ENCODE measurements at regions not wholly inside any gene's neighbourhood (a gene's known extent, or its start where the extent isn't known, plus 50 kb on each side); places are given as distances from the start of the nearest gene placed in this dataset.

DNA sequence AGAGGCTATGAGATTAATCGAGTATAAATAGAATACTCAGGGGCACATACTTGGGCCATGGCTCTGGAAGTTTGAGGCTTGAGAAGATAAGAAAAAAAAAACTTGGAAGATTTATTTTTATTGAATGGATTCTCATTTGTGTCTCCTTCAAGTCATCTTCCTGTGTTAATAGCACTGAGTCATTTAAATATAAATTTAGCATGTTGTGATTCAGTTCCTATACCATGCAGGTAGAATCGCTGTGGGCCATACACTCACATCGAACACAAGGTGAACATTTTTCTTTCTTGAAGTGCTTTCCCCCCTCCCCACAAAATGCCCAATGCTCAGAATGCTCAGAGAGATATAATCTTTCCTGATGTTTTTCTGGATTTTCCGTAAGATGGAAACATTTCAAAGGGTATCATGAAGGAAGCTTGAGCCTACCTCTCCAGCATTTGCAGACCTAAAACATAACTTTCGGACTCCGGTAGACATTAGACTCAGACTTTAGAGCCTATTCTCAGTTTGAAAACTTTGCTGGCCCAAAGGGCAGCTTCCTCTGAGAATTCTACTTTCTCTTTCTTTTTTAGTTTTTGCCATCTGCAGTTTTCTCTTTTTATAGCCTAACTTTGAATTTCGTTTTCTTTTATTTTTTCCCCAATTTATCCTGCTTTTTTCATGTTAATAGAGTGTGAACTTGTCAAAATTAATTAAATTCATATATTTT lies 737.6 kb upstream of the NUDT12 start:
- DNase-seq: no peak
- 87 to 90% methylated on average over 7 of the region's 7 CpGs for WGBS, 2 donors
- no peaks in the 10 kb centered on the region for H3K4me1 ChIP-seq (ENCODE audit: control insufficient read depth in 5 of 5, insufficient read depth in 5 of 5, low read length in 5 of 5)
- no peak overlapping the region for H3K4me3 ChIP-seq
- TF ChIP-seq, protein P1, sequence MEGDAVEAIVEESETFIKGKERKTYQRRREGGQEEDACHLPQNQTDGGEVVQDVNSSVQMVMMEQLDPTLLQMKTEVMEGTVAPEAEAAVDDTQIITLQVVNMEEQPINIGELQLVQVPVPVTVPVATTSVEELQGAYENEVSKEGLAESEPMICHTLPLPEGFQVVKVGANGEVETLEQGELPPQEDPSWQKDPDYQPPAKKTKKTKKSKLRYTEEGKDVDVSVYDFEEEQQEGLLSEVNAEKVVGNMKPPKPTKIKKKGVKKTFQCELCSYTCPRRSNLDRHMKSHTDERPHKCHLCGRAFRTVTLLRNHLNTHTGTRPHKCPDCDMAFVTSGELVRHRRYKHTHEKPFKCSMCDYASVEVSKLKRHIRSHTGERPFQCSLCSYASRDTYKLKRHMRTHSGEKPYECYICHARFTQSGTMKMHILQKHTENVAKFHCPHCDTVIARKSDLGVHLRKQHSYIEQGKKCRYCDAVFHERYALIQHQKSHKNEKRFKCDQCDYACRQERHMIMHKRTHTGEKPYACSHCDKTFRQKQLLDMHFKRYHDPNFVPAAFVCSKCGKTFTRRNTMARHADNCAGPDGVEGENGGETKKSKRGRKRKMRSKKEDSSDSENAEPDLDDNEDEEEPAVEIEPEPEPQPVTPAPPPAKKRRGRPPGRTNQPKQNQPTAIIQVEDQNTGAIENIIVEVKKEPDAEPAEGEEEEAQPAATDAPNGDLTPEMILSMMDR (IDR thresholded peaks at IDR 0.05; ENCODE audit: control extremely low read depth, extremely low read depth): no peak
- H3K9ac ChIP-seq (ENCODE audit: insufficient read depth in 1 of 2, low read length in 2 of 2): no peak overlapping the region
- no peaks in the 10 kb centered on the region for H3K27me3 ChIP-seq (ENCODE audit: control insufficient read depth in 3 of 3, insufficient read depth in 3 of 3, low read length in 2 of 3)
- H3K27ac ChIP-seq (ENCODE audit: low read depth in 1 of 2, low read length in 1 of 2): no peak overlapping the region
- no peaks in the 10 kb centered on the region for H3K9me3 ChIP-seq (ENCODE audit: control insufficient read depth in 4 of 4, insufficient read depth in 3 of 4, low read length in 3 of 4)
- no peaks in the 10 kb centered on the region for H3K36me3 ChIP-seq (ENCODE audit: control insufficient read depth in 4 of 4, insufficient read depth in 4 of 4, low read length in 4 of 4)
- ATAC-seq (ENCODE audit: insufficient read depth, low FRiP score): no peak

DNA sequence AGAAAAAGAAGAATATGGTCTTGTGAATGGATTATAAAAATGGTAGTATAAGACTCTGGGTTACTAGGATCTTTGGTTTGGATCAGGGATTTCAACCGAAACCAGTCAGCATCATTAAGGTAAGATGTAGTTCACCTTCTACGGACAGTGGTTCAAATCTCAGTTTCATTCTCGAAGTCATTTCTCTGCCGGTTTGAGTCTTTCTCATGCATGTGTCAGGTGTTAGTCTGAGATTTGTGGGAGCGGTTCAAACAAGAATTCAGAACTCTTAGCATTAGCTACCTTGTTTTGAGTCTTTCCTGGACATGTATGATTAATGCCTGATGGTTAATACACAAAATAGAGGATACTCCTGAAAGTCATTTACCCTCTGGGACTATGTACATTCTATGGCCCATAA lies 735.9 kb upstream of the NUDT12 start:
- Histone ChIP-seq H3K4me1 (ENCODE audit: control insufficient read depth in 5 of 5, insufficient read depth in 5 of 5, low read length in 5 of 5) (no peaks in the 10 kb centered on the region), H3K9ac (ENCODE audit: insufficient read depth in 1 of 2, low read length in 2 of 2) (no peak overlapping the region), H3K27me3 (ENCODE audit: control insufficient read depth in 3 of 3, insufficient read depth in 3 of 3, low read length in 2 of 3) (no peaks in the 10 kb centered on the region), H3K4me3 (no peak overlapping the region), H3K36me3 (ENCODE audit: control insufficient read depth in 4 of 4, insufficient read depth in 4 of 4, low read length in 4 of 4) (no peaks in the 10 kb centered on the region), H3K9me3 (ENCODE audit: control insufficient read depth in 4 of 4, insufficient read depth in 3 of 4, low read length in 3 of 4) (no peaks in the 10 kb centered on the region), H3K27ac (ENCODE audit: low read depth in 1 of 2, low read length in 1 of 2) (no peak overlapping the region)
- 92 to 94% methylated on average over 5 of the region's 5 CpGs for WGBS, 2 donors
- ATAC-seq (ENCODE audit: insufficient read depth, low FRiP score) (no peak), DNase-seq (no peak)
- TF ChIP-seq, protein P1 (IDR thresholded peaks at IDR 0.05; ENCODE audit: control extremely low read depth, extremely low read depth): no peak

DNA sequence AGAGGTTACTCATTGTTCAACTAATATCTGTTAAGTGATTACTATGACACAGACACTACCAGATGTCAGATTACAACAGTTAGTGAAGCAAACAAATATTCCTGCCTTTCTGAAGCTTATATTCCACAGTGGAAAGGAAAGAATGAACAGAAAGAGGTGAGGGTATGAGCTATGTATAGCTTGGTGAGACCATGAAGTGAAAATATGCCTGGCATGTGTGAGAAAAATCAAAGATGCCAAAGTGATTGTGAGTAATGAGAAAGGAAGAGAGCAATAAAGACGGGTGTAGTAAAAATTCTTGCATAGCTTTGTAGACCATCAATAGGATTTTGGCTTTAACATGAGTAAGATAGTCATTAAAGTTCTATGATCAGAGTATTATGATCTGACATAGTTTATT lies 734.5 kb upstream of the NUDT12 start:
- WGBS, 2 donors: 35 to 46% methylated on average over 1 of the region's 1 CpG
- H3K9me3 ChIP-seq (ENCODE audit: control insufficient read depth in 4 of 4, insufficient read depth in 3 of 4, low read length in 3 of 4): no peaks in the 10 kb centered on the region
- H3K4me1 ChIP-seq (ENCODE audit: control insufficient read depth in 5 of 5, insufficient read depth in 5 of 5, low read length in 5 of 5): no peaks in the 10 kb centered on the region
- H3K27me3 ChIP-seq (ENCODE audit: control insufficient read depth in 3 of 3, insufficient read depth in 3 of 3, low read length in 2 of 3): no peaks in the 10 kb centered on the region
- no peak overlapping the region for H3K27ac ChIP-seq (ENCODE audit: low read depth in 1 of 2, low read length in 1 of 2)
- no peak overlapping the region for H3K9ac ChIP-seq (ENCODE audit: insufficient read depth in 1 of 2, low read length in 2 of 2)
- H3K36me3 ChIP-seq (ENCODE audit: control insufficient read depth in 4 of 4, insufficient read depth in 4 of 4, low read length in 4 of 4): no peaks in the 10 kb centered on the region
- TF ChIP-seq, protein P1 (IDR thresholded peaks at IDR 0.05; ENCODE audit: control extremely low read depth, extremely low read depth): no peak
- DNase-seq (no peak), ATAC-seq (ENCODE audit: insufficient read depth, low FRiP score) (no peak)
- H3K4me3 ChIP-seq: no peak overlapping the region

DNA sequence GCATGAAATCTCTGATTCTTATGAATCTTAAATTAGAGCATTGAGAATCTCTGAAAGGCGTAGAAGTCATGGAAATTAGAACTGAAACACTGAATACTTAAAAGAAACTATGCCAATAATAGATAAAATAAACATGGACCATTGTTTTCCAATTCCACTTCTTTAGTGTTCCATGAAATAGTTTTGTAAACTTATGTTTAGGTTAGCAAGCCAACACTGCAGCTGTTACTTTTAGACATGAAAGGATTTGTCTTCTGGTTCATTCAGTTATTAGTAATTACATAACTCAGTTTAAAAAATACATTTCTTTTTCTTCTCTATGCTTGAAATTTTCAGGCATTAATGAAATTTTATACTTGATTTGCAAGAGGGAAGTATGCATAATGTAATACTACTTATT lies 733.4 kb upstream of the NUDT12 start:
- no peak for ATAC-seq (ENCODE audit: insufficient read depth, low FRiP score)
- peak in 2 of 3 donors; percentile 52 to 75 for DNase-seq
- H3K9me3 ChIP-seq (ENCODE audit: control insufficient read depth in 4 of 4, insufficient read depth in 3 of 4, low read length in 3 of 4): no peaks in the 10 kb centered on the region
- no peaks in the 10 kb centered on the region for H3K27me3 ChIP-seq (ENCODE audit: control insufficient read depth in 3 of 3, insufficient read depth in 3 of 3, low read length in 2 of 3)
- no peak overlapping the region for H3K4me3 ChIP-seq
- WGBS, 2 donors: 75 to 79% methylated on average over 1 of the region's 1 CpG
- TF ChIP-seq, protein P1 (IDR thresholded peaks at IDR 0.05; ENCODE audit: control extremely low read depth, extremely low read depth): no peak
- H3K9ac ChIP-seq (ENCODE audit: insufficient read depth in 1 of 2, low read length in 2 of 2): no peak overlapping the region
- no peak overlapping the region for H3K27ac ChIP-seq (ENCODE audit: low read depth in 1 of 2, low read length in 1 of 2)
- H3K4me1 ChIP-seq (ENCODE audit: control insufficient read depth in 5 of 5, insufficient read depth in 5 of 5, low read length in 5 of 5): no peaks in the 10 kb centered on the region
- H3K36me3 ChIP-seq (ENCODE audit: control insufficient read depth in 4 of 4, insufficient read depth in 4 of 4, low read length in 4 of 4): no peaks in the 10 kb centered on the region
